ENCODE measurements at regions not wholly inside any gene's neighbourhood (a gene's known extent, or its start where the extent isn't known, plus 50 kb on each side); places are given as distances from the start of the nearest gene placed in this dataset.
A peak's percentile ranks its signal among the peaks of the same experiment; 100 is the strongest.

DNA sequence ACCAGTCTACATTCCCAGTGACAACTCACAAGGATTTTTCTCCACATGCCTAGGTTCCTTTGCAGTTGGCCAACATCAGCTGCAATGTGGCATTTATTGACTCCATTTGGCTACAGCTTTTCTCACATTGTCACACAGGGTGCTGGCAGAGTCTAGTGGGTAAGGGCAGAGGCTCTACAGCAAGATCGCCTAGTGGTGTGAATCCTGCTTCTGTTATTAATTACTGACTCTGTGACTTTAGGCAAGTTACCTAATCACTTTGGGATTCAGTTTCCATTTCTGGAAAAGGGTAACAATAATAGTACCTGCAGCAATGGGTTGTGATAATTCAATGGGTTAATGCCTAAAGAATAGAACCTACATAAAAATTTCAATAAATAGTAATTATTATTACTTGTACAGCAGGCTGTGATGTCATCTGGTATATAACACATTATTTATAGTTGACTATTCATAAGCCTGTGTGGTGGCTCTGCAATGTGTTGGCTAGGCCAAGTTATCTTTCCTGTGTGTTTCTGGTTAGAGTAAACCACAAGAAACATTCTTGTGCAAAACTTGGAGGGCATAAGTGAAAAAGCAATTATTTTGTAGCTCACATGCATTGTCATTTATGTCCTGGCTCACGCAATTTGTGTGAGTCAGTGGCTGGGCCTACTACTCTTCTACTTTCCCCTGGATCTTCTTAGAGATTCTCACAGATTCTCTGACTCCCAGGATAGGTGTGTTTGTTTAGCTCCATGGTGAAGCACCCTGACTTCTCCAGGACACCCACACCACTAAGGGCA is 59.5 kb downstream of the PTGS2 start:
- Histone ChIP-seq H3K27me3 (ENCODE audit: low read depth) (no peaks in the 10 kb centered on the region), H3K9me3 (no peaks in the 10 kb centered on the region), H3K27ac (no peak overlapping the region), H3K4me3 (no peak overlapping the region), H3K36me3 (no peaks in the 10 kb centered on the region), H3K4me1 (peaks cover 14% of the 10 kb centered on the region)
- intact Hi-C loops (cut with DNase I): no loop called here
- ATAC-seq (no peak), DNase-seq (no peak)
- TF ChIP-seq, protein P1, sequence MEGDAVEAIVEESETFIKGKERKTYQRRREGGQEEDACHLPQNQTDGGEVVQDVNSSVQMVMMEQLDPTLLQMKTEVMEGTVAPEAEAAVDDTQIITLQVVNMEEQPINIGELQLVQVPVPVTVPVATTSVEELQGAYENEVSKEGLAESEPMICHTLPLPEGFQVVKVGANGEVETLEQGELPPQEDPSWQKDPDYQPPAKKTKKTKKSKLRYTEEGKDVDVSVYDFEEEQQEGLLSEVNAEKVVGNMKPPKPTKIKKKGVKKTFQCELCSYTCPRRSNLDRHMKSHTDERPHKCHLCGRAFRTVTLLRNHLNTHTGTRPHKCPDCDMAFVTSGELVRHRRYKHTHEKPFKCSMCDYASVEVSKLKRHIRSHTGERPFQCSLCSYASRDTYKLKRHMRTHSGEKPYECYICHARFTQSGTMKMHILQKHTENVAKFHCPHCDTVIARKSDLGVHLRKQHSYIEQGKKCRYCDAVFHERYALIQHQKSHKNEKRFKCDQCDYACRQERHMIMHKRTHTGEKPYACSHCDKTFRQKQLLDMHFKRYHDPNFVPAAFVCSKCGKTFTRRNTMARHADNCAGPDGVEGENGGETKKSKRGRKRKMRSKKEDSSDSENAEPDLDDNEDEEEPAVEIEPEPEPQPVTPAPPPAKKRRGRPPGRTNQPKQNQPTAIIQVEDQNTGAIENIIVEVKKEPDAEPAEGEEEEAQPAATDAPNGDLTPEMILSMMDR (IDR thresholded peaks at IDR 0.05): no peak

DNA sequence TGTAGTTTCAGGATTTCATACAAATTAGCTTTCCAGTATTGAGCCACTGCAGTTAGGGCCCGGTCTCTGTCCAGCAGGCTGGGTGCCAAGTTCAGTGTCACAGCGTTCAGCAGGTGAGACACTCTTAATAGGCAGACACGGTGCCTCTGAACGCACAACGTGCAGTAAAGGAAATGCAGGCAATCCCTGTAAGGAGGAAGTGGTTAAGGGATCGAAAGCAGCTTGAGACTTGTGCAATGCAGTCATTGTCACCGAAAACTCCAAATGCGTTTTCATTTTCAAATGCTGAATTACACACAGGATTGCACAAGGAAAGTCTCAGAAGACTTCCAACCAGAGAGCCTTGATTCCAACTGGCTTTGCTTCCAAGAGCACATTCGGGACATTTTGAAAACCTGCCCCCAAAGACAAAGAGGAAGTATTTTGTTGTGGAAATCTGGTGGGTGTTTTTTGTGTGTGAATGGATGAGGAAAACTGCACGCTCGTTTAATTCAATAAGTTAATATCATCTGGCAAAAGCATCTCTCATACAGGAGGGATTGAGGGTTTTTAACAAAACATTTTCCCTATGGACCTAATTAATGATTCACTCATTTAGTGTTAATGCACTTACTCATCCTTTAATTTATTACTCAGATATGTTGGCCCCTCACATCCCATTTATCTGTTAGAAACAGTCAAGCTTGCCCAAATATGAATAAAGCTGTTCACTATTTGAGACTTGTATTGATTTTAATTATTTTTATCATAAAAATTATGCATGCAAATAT is 61.6 kb downstream of the PTGS2 start:
- DNase-seq (peak; percentile 73), ATAC-seq (peak; percentile 89 to 91)
- H3K27me3 ChIP-seq (ENCODE audit: low read depth): no peaks in the 10 kb centered on the region
- intact Hi-C loops (cut with DNase I): no loop called here
- H3K4me1 ChIP-seq: peaks cover 14% of the 10 kb centered on the region
- no peaks in the 10 kb centered on the region for H3K9me3 ChIP-seq
- H3K36me3 ChIP-seq: no peaks in the 10 kb centered on the region
- peak overlapping the region; percentile 39 for H3K4me3 ChIP-seq
- peak overlapping the region; percentile 53 for H3K27ac ChIP-seq
- TF ChIP-seq, protein P1 (IDR thresholded peaks at IDR 0.05): no peak

DNA sequence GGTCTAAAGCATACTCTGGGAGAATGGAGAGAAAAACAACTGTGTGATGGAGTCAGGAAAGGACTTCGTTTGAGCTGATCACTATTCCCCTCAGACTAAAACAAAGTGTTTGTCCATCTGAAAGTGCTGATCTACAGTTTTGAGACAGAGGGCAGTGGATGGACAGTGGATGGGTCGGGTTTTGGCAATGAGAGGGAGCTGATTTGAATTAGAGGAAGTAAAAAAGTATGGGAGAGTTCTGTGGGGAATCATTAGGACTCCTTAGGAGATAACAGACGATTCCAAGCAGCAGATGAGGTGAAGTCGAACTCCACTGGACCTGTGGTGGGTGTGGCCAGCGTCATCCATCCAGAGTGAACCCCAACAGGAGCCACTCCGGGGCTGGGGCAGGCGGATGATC is 62.3 kb downstream of the PTGS2 start:
- H3K27ac ChIP-seq: peak overlapping the region; percentile 53
- peak; percentile 37 to 53 for ATAC-seq
- peaks cover 14% of the 10 kb centered on the region for H3K4me1 ChIP-seq
- no peaks in the 10 kb centered on the region for H3K9me3 ChIP-seq
- H3K27me3 ChIP-seq (ENCODE audit: low read depth): no peaks in the 10 kb centered on the region
- TF ChIP-seq, protein P1 (IDR thresholded peaks at IDR 0.05): no peak
- intact Hi-C loops (cut with DNase I): no loop called here
- no peak for DNase-seq
- H3K4me3 ChIP-seq: peak overlapping the region; percentile 39
- no peaks in the 10 kb centered on the region for H3K36me3 ChIP-seq

DNA sequence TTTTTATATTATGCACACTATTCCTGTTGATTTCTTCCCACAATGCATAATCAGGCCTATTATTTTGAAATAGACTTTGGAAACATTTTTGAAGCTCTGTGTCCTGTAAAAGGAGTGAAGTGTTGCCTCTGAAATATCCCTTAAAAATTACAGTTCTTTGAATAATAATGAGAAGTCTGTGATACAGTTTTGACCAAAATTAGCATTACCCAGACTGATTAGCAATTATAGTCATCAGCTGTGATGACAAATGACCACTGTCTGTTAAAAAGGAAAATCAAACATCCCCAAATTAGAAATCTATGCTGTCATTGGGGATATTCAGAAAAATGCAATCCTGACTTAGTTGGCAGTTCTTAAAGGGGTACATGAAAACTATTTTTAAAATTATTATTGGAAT is 63.7 kb downstream of the PTGS2 start:
- no peak overlapping the region for H3K27ac ChIP-seq

DNA sequence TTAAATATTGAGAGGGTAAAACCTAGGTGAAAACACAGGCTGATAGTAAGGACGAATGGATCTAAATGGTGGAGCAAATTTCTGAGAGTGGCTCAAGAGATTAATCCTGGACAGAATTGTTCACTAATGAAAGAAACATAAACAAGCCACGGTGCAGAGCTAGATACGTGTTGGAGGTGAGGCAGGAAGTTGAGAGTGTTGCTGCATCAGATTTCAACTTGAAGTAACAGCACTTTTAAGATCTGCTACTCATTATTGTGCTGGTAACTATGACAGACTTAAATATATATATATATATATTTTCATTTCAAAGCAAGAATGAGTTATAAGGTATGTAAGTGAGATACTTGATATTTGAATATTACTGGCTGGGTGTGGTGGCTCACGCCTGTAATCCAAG is 64.9 kb downstream of the PTGS2 start:
- no peak overlapping the region for H3K27ac ChIP-seq
- H3K36me3 ChIP-seq: no peaks in the 10 kb centered on the region
- intact Hi-C loops (cut with DNase I): no loop called here
- no peaks in the 10 kb centered on the region for H3K27me3 ChIP-seq (ENCODE audit: low read depth)
- TF ChIP-seq, protein P1 (IDR thresholded peaks at IDR 0.05): no peak
- ATAC-seq: no peak
- H3K4me1 ChIP-seq: peaks cover 14% of the 10 kb centered on the region
- DNase-seq: no peak
- no peak overlapping the region for H3K4me3 ChIP-seq
- no peaks in the 10 kb centered on the region for H3K9me3 ChIP-seq

More for the DNA sequence above, 63.7 kb downstream of the PTGS2 start:
- H3K4me3 ChIP-seq: no peak overlapping the region
- intact Hi-C loops (cut with DNase I): no loop called here
- no peak for DNase-seq
- TF ChIP-seq, protein P1 (IDR thresholded peaks at IDR 0.05): no peak
- H3K9me3 ChIP-seq: no peaks in the 10 kb centered on the region
- no peaks in the 10 kb centered on the region for H3K36me3 ChIP-seq
- no peaks in the 10 kb centered on the region for H3K27me3 ChIP-seq (ENCODE audit: low read depth)
- peaks cover 14% of the 10 kb centered on the region for H3K4me1 ChIP-seq
- ATAC-seq: no peak

All from lower lobe of right lung (tissue), 2 donors.